ENCODE measurements at regions not wholly inside any gene's neighbourhood (a gene's known extent, or its start where the extent isn't known, plus 50 kb on each side); places are given as distances from the start of the nearest gene placed in this dataset.
"Not testable (repeated sequence)": the region's sequence is repeated elsewhere in the genome, so short reads cannot be mapped to it uniquely, and the experiment has no call there.

GRCh38 chr18:9050628-9051284 lies 51.7 kb upstream of the NDUFV2 start:
- H3K27ac ChIP-seq (ENCODE audit: extremely low read depth, low read depth, low read length); H3K4me3 ChIP-seq; BruUV-seq (replicated peaks); H3K4me2 ChIP-seq (ENCODE audit: insufficient read depth, low read length); H3K79me2 ChIP-seq (ENCODE audit: control insufficient read depth, insufficient read depth, low read length); in situ Hi-C loops (cut with MboI); H3K9me1 ChIP-seq (ENCODE audit: control insufficient read depth, insufficient read depth, low read length); FAIRE-seq; H3K36me3 ChIP-seq (ENCODE audit: control insufficient read depth, insufficient read depth, low read length); H4K20me1 ChIP-seq (replicated peaks; ENCODE audit: control insufficient read depth, insufficient read depth, low read length); POLR2A ChIA-PET; ATAC-seq; H3K9ac ChIP-seq (ENCODE audit: insufficient read depth in 1 of 2, low read depth in 2 of 2, low read length in 2 of 2); H2AFZ ChIP-seq (ENCODE audit: low read depth, low read length); H3K27me3 ChIP-seq (ENCODE audit: control insufficient read depth in 2 of 2, insufficient read depth in 2 of 2, low read length in 2 of 2); CTCF ChIA-PET (ENCODE audit: low intra/inter-chr PET ratio); DNase-seq (ENCODE audit: extremely low read depth in 1 of 4, low spot score in 3 of 4): not testable (repeated sequence)
- WGBS (ENCODE audit: insufficient coverage, low coverage, missing lambda C conversion rate): 88% methylated on average over 1 of the region's 1 CpG
- Histone ChIP-seq H3K9me3 (replicated peaks; ENCODE audit: control insufficient read depth, insufficient read depth, low read depth, low read length) (peaks cover 32% of the 10 kb centered on the region), H3K4me1 (replicated peaks in 1 of 2; ENCODE audit: control insufficient read depth in 2 of 2, insufficient read depth in 2 of 2, low read length in 2 of 2) (peaks cover 0 to 12% of the 10 kb centered on the region in 2 experiments; a peak in 2 of 5 replicates)
- 0 out of 2 replicates have a peak, but pooled peaks have one; percentile 14 for TF ChIP-seq ZEB2 (IDR thresholded peaks at IDR 0.05)
- TF ChIP-seq CBX5 (IDR thresholded peaks at IDR 0.05; ENCODE audit: borderline replicate concordance, low read depth): peak; percentile 46; the same call in 1 of the 2 replicates
- peak in 1 of 2 experiments; percentile 69; a peak in 2 of 3 replicates for TF ChIP-seq CBX3 (IDR thresholded peaks at IDR 0.05; ENCODE audit: borderline replicate concordance in 1 of 2, low read length in 2 of 2)
- peak; percentile 91 for TF ChIP-seq TRIM28 (IDR thresholded peaks at IDR 0.05)
- TF ChIP-seq ZNF280A (IDR thresholded peaks at IDR 0.05; ENCODE audit: low read depth, partially characterized antibody): peak; percentile 82
- TF ChIP-seq ZFP36 (IDR thresholded peaks at IDR 0.05; ENCODE audit: low read depth, low read length, partially characterized antibody): peak; percentile 74
- peak in 1 of 2 experiments; percentile 66; a peak in 1 of 4 replicates for TF ChIP-seq TRIM24 (IDR thresholded peaks at IDR 0.05)
- intact Hi-C loops (cut with micrococcal nuclease): loop anchor here (10.0 kb wide), 1 partner anchor 356 kb away; no protein-coding TSS in a partner anchor

All from K562 (cell line).